Prostate gland (tissue), 2 donors: ENCODE measurements at regions not wholly inside any gene's neighbourhood (a gene's known extent, or its start where the extent isn't known, plus 50 kb on each side); places are given as distances from the start of the nearest gene placed in this dataset.

Experiments used
- CTCF ChIP-seq, 4 experiments: fragments of 200-600 bp in 2 of 4; fragments of 450-650 bp in 2 of 4; sonication (generic) in 2 of 4; IDR thresholded peaks; 1 replicate in 3 of 4; 2 replicates in 1 of 4; pipeline ENCODE4 v1.5.1; 2016 to 2019; ENCODE audit warnings: antibody characterized with exemption in 4 of 4, mild to moderate bottlenecking in 2 of 4, moderate library complexity in 2 of 4
- POLR2A ChIP-seq: fragments of 450-650 bp; IDR thresholded peaks from one replicate; pipeline ENCODE4 v1.6.1; 2016; ENCODE audit warnings: antibody characterized with exemption, mild to moderate bottlenecking
- POLR2AphosphoS5 ChIP-seq: sonication (generic); formaldehyde crosslinking; IDR thresholded peaks from one replicate; pipeline ENCODE4 v1.6.1; 2017; ENCODE audit warnings: antibody characterized with exemption

GRCh38 chr3:148146947-148147826 lies 550.5 kb upstream of the AGTR1 start:
- TF ChIP-seq CTCF (IDR thresholded peaks at IDR 0.05) (no peak), POLR2A (no peak), POLR2AphosphoS5 (no peak)
